DMS79 (cell line): ENCODE measurements at regions not wholly inside any gene's neighbourhood (a gene's known extent, or its start where the extent isn't known, plus 50 kb on each side); places are given as distances from the start of the nearest gene placed in this dataset.

Experiments used
- DNase-seq: peaks from one replicate; lab custom pipeline; 2025; lab: John Stamatoyannopoulos, UW

GRCh38 chr6:102581378-102582124 is 1188.0 kb downstream of the GRIK2 start:
- DNase-seq = no peak

- no peak for DNase-seq
Measured at GRCh38 chr6:102571236-102571908, 1177.9 kb downstream of the GRIK2 start.

- no peak for DNase-seq
Measured at GRCh38 chr6:102562713-102563112, 1169.2 kb downstream of the GRIK2 start.

- no peak for DNase-seq
Measured at GRCh38 chr6:102553214-102553613, 1159.7 kb downstream of the GRIK2 start.

DNA sequence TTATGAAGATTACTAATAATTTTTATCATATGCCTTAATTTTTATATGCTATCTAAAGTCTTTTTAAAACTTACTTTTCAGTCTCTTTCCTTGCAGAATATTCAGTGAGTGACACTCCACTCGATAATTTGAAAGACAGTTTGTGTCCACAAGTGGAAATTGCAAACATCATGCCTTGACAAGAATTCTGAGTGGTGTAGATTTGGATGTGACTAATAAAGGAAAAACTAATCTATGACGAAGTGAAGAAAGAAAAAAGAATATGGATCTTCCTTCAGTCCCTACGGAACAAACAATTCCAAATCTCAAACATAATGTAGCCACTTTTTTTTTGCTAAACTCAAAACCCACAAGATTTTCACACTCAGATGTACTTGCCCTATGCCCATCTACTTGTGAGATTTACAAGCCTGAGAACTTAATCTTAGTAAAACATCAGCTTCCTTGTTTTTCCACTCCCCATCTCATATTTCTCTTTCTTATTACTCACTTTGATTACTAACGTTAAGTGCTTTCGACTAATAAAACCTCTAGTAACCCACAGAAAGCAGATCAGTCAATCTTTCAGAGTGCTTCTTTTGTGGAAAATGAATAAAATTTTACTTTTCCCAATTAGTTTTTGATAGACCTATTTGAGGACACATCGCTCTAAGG is 1155.8 kb downstream of the GRIK2 start:
- DNase-seq = no peak

DNA sequence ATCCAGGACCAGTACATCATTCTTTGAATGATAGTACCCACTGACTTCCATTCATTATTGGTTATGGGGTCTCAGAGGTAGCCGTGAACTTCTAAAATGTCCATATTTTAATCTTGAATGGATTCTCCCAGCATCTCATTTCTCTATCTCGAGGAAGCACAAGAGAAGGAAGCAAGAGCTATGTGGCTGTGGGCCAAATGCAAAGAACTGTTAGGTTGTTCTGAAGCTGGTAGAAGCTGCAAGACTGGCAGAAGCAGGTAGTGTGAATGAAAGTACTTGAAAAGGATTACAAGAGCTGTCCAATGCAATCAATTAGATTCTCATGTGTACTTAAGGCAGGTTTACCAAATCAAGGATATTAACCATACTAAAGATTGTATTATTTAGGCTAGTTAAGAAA is 1131.8 kb downstream of the GRIK2 start:
- peak; percentile 23 for DNase-seq

DNA sequence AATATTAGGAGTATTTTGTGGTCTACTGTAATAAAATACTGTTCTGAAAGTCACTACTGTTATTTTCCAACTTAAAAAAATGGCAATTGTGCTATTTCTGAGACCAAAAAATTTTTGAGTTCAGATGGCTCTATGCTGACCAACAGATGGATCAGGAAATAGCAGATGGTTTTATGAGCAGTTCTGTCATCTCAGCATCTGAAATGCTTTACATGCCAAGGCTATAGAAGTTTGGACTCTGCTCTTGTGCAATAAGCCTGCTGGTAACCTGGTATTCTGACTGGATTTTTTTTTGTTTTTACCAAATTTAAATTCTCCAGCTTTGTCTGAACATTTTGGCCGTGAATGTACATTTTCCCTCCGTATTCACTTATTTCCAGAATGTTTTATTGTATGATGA is 1127.5 kb downstream of the GRIK2 start:
- DNase-seq = no peak

- DNase-seq = no peak
Measured at GRCh38 chr6:102517506-102517905, 1124.0 kb downstream of the GRIK2 start.

DNA sequence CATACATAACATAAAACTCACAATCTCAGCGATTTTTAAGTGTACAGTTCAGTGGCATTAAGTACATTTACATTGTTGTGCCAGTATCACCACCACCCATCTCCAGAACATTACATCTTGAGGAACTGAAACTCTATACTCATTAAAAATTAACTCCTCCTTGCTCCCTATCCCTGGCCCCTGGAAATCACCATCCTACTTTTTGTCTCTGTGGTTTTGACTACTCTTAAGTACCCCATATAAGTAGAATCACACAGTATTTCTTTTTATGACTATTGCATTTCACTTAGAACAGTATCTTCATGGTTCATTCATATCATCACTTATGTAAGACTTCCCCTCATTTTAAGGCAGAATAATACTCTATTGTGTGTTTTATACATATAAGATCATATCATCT is 1108.1 kb downstream of the GRIK2 start:
- no peak for DNase-seq

GRCh38 chr6:102494808-102495207 is 1101.3 kb downstream of the GRIK2 start:
- no peak for DNase-seq

- no peak for DNase-seq
Measured at GRCh38 chr6:102493485-102493884, 1100.0 kb downstream of the GRIK2 start.

- DNase-seq = no peak
Measured at GRCh38 chr6:102488729-102489128, 1095.2 kb downstream of the GRIK2 start.

DNA sequence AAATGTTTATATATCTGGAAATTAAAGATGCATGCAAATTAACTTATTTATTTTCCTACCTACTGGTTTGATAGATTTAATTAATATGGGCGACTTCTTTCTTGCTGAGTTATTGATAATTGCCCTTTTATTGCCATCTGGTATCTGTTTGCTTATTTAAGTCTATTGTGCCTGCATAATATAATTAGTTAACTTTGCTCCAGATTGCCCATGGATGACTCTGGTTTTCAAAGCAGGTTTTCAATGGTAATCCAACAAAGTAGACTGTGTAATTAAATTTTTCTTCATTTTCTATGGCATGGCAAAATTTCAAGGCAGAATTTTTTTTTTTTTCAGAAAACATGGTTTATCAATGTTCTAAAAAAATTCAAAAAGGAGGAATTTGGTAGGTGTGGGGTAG is 1092.0 kb downstream of the GRIK2 start:
- DNase-seq = no peak

DNA sequence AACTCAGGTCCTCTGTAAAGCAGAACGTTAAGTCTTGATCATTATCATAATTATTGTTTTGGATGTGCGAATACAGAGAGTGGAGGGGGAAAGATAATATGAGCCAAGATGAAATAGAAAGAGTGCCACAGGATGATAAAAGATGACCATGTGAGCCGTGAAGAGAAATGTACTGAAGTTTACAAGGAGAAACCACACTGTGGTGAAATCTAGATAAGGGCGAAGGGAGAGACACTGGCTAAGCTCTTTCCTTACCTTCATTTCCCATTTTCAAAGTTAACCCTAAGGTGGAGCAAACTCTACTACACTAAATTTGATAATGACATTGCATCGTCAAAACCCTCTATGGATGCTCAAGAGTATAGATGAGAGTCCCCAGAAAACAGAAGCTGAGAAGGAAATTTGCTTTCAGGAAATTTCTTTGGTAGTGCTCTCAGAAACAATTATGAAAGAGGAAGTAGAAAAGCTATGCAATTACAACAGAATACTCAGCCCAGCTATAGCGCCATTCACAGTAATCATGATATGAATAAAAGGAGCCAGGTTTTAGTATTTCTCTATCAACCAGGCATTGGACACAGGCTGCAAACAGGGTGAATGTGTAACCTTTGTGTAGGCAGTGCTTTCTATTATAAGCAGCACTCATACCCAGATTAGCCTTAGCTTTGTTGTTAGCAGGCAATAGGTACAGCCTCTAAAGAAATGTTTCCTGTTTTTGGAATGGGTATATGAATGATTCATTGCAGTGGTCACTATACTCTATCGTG is 1080.7 kb downstream of the GRIK2 start:
- no peak for DNase-seq

GRCh38 chr6:102458990-102459389 is 1065.5 kb downstream of the GRIK2 start:
- no peak for DNase-seq

DNA sequence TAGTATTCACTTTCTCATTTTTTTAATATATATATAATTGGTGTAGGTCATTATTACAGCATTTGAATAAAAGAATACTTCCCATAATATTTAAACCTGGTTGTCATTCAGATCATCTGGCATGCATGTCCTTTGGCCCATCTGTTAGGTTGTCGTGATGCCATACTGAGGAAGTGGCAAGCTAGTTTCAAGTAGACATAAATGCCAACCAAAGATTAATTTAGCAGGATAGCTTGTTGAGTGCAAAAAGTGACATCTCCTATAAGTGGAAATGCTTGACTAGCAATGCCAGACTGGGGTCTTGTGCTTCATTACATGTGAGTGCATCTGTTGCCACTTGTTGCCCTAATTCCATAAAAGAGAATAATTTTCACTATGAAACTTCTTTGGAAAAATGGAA is 1044.7 kb downstream of the GRIK2 start:
- no peak for DNase-seq

- no peak for DNase-seq
Measured at GRCh38 chr6:102417368-102417998, 1024.0 kb downstream of the GRIK2 start.

DNA sequence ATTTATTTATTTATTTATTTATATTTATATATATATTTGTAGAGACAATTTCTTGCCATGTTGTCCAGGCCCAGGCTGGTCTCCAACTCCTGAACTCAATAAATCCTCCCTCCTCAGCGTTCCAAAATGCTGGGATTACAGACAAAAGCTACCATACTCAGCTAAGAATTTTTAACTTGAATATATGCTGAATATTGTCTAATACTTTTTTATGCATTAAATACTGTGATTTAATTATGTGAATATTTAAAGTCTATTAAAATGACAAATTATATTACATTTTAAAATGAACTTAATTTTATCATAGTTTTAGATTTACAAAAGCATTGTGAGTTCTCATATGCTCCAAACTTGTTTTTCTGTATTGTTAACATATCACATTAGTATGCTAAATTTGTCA is 1022.4 kb downstream of the GRIK2 start:
- no peak for DNase-seq

GRCh38 chr6:102411796-102412195 is 1018.3 kb downstream of the GRIK2 start:
- no peak for DNase-seq

- no peak for DNase-seq
Measured at GRCh38 chr6:102407886-102408741, 1014.6 kb downstream of the GRIK2 start.

DNA sequence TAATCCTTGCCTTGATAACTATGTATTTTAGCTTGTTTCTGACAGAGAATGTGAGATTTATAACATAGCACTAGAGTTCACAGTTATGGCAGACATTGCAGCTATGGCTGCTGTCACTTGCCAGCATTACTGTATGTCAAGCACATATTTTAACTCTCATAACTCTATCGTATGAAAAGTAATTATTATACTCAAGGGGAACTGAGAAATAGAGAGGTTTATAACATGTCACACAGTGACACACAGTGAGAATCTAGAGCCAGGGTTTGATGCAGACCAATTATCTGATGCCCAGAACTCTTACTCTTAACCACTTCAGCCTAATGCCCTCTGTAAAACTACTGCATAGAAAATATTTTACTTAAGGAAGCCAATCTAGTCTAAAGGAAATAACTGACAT is 1012.4 kb downstream of the GRIK2 start:
- no peak for DNase-seq
